ENCODE measurements at regions not wholly inside any gene's neighbourhood (a gene's known extent, or its start where the extent isn't known, plus 50 kb on each side); places are given as distances from the start of the nearest gene placed in this dataset.

DNA sequence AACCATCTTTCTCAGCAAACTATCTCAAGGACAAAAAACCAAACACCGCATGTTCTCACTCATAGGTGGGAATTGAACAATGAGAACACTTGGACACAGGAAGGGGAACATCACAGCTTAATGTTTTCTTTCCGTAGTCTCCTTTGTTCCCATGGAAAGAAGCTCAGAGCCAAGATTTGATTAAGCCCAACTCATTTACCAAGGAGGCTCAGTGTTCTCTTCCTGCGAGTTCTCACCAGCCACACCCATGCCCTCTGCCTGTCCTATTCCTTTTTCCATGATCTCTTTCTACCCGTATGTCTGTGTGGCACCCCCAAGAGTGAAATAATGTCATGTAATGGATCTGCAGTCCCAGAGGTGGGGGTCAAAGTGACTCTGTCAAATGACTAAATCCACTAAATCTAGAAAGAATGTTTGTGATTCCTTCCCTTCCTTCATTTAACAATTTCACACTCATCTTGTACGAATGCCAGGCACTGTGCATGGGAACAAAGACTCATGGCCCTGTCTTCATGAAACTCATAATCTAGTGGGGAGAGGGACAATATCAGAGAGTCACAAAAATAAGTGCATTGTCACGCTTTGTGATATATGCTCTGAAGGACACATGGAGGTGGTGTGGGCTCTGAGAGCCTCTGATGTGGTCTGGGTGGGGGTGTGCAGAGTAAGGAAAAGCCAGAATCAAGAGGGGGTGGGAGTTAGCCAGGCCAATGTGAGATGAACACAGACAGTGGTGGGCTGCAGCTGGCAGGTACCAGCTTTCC lies 292.1 kb downstream of the CDC5L start:
- no peak for DNase-seq (ENCODE audit: low read depth)
- TF ChIP-seq, protein P1, sequence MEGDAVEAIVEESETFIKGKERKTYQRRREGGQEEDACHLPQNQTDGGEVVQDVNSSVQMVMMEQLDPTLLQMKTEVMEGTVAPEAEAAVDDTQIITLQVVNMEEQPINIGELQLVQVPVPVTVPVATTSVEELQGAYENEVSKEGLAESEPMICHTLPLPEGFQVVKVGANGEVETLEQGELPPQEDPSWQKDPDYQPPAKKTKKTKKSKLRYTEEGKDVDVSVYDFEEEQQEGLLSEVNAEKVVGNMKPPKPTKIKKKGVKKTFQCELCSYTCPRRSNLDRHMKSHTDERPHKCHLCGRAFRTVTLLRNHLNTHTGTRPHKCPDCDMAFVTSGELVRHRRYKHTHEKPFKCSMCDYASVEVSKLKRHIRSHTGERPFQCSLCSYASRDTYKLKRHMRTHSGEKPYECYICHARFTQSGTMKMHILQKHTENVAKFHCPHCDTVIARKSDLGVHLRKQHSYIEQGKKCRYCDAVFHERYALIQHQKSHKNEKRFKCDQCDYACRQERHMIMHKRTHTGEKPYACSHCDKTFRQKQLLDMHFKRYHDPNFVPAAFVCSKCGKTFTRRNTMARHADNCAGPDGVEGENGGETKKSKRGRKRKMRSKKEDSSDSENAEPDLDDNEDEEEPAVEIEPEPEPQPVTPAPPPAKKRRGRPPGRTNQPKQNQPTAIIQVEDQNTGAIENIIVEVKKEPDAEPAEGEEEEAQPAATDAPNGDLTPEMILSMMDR (IDR thresholded peaks at IDR 0.05; ENCODE audit: control insufficient read depth, insufficient read depth, low read depth, low read length, missing control alignments), result no peak
- no peak overlapping the region for H3K4me3 ChIP-seq (ENCODE audit: control insufficient read depth, low read depth, low read length)

DNA sequence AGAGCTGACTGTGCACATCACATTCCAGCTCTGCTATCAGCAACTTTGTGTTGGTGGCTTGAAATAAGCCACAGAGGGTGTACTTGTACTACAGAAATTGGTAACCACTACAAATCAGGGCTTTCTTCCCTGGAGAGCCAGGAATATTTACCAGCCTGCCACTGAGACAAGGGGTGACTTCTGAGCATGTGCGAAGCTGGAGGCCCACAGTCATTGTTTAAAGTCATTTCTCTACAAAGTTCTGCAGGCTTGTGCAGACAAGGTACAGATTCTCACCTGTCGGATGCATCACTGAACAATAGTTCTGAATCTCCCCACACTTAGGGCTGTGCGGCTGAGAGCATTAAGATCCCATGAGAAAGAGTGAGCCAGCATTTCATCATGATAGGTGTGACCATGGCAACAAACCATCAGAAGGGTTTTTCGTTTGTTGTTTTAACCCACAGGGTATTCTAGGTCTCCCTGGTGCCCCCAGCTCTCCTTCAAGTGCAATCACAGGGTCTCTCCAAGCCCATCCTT lies 292.8 kb downstream of the CDC5L start:
- H3K4me3 ChIP-seq (ENCODE audit: control insufficient read depth, low read depth, low read length), result no peak overlapping the region
- TF ChIP-seq, protein P1 (IDR thresholded peaks at IDR 0.05; ENCODE audit: control insufficient read depth, insufficient read depth, low read depth, low read length, missing control alignments), result no peak
- DNase-seq (ENCODE audit: low read depth), result no peak

DNA sequence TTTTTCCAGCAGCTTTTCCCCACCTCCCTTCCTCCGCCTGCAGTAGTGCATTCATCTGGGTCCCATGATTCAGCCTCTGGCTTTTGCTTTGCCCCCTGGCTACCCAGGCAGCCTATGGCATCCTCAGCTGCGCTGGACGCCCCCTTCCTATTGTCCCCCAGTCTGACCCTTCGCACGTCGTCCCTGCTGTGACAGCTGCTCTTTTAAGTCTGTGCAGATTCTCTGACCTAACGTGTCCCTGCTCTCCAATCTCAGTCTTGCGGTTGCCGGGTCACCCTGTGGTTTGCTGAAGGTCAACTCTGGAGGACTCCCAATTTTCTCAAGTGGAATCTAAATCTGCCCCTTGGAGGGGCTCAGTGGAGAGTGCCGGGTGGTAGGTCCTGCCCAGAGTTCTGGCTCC lies 294.3 kb downstream of the CDC5L start:
- H3K4me3 ChIP-seq (ENCODE audit: control insufficient read depth, low read depth, low read length), result no peak overlapping the region
- TF ChIP-seq, protein P1 (IDR thresholded peaks at IDR 0.05; ENCODE audit: control insufficient read depth, insufficient read depth, low read depth, low read length, missing control alignments), result no peak
- no peak for DNase-seq (ENCODE audit: low read depth)

DNA sequence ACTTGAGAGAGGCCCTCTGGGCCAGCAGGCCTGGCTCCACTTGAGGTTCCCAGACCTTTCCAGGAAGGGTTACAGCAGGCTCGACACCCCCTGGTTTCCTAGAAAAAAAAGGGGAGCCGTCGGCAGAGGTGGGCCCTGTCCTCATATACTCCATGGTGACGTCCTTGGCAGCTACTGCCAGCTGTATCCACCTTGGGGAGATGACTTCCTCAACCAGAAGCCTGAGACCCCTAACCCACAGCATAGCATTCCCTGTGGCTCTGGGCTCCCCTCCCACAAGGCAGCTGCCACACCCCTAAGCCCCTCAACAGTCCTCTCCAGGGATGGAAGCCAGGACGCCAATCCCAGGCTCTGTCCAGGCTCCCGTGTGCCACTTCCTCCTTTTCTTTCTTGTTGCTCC lies 294.8 kb downstream of the CDC5L start:
- DNase-seq (ENCODE audit: low read depth), result no peak
- H3K4me3 ChIP-seq (ENCODE audit: control insufficient read depth, low read depth, low read length), result no peak overlapping the region
- TF ChIP-seq, protein P1 (IDR thresholded peaks at IDR 0.05; ENCODE audit: control insufficient read depth, insufficient read depth, low read depth, low read length, missing control alignments), result no peak

DNA sequence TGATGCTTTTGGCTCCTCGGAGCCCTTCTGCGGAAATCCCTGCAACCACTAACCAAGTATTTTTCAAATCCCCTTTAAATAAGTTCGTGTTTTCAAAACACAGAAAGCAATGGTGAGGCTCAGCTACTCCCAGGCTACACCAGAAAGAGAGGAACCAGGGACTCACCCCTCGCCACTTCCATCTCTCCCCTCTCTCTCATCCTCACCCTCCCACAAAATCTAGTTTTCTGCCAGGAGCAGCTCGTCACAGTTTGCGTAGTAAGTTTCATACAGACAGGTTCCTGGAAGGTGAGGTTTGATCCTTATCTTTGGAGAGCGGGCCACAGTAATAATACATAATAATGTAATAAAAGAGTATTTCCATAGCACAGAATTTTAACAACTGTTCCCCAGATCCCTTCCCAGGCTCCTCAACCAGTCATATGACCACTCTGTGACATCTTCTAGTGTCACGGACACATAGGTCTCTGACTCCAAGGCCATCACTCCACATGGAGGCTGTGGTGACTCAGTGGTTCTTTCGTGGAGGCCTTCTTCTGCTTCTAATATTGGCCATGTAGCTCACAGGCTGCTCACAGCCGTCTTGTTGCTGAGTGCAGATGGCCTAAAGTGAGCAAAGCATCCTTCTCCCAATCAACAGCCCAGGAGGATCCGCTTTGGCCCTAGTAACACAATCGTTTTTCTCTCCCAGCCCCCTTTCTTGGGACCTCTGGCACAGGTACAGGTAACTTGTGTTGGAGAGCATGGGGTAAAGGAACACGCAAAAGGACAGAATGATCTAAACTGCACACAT lies 295.7 kb downstream of the CDC5L start:
- H3K4me3 ChIP-seq (ENCODE audit: control insufficient read depth, low read depth, low read length), result no peak overlapping the region
- DNase-seq (ENCODE audit: low read depth), result no peak
- TF ChIP-seq, protein P1 (IDR thresholded peaks at IDR 0.05; ENCODE audit: control insufficient read depth, insufficient read depth, low read depth, low read length, missing control alignments), result no peak

DNA sequence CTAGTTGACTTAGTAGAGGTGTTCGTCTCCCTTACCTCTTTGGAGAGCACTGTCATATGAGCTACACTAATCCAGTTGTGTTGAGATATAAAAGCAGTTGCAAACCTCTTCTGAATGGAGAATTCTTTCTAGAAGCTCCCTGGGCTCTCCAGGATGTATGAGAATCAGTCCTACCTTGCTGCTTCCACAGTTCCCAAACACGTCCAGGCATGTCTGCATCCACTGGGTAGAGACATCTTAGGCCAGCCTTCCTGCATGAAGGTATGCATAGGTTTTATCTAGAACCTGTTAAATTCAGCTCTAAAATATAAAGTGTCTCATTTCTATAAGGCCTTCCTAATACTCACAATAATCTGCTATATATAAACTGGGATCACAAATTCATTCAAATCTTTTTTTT lies 297.7 kb downstream of the CDC5L start:
- DNase-seq (ENCODE audit: low read depth), result no peak
- TF ChIP-seq, protein P1 (IDR thresholded peaks at IDR 0.05; ENCODE audit: control insufficient read depth, insufficient read depth, low read depth, low read length, missing control alignments), result no peak
- no peak overlapping the region for H3K4me3 ChIP-seq (ENCODE audit: control insufficient read depth, low read depth, low read length)

Measured in AG09309 (cell line).